HEK293 (cell line): ENCODE measurements at regions not wholly inside any gene's neighbourhood (a gene's known extent, or its start where the extent isn't known, plus 50 kb on each side); places are given as distances from the start of the nearest gene placed in this dataset.

Experiments
- CTCF ChIP-seq: fragments of 450-650 bp; formaldehyde crosslinking; IDR thresholded peaks from 2 replicates; pipeline ENCODE4 v1.5.1; 2016; ENCODE audit warnings: missing biosample characterization, missing genetic modification characterization
- ZBTB1 ChIP-seq: fragments of 450-650 bp; formaldehyde crosslinking; IDR thresholded peaks from 2 replicates; pipeline ENCODE4 v1.5.1; 2016; ENCODE audit warnings: missing biosample characterization, missing genetic modification characterization
- ZNF274 ChIP-seq, 2 experiments: fragments of 200-500 bp in 1 of 2; fragments of 450-650 bp in 1 of 2; sonication (Bioruptor generic) in 1 of 2; formaldehyde crosslinking in 1 of 2; IDR thresholded peaks; 2 replicates each; pipeline versions ENCODE4 v1.5.1 to v1.6.1; 2014 to 2016; ENCODE audit warnings: borderline replicate concordance in 1 of 2, inconsistent platforms in 1 of 2, low read length in 1 of 2, missing biosample characterization in 1 of 2, missing genetic modification characterization in 1 of 2
- ZNF311 ChIP-seq: fragments of 450-650 bp; formaldehyde crosslinking; IDR thresholded peaks from 2 replicates; pipeline ENCODE4 v1.5.1; 2017; ENCODE audit warnings: missing biosample characterization, missing genetic modification characterization, borderline replicate concordance
- ZNF624 ChIP-seq: fragments of 450-650 bp; formaldehyde crosslinking; IDR thresholded peaks from 2 replicates; pipeline ENCODE4 v1.5.1; 2017; ENCODE audit warnings: missing biosample characterization, missing genetic modification characterization
- ZNF692 ChIP-seq: fragments of 450-650 bp; formaldehyde crosslinking; IDR thresholded peaks from 2 replicates; pipeline ENCODE4 v1.5.1; 2016; ENCODE audit warnings: missing biosample characterization, missing genetic modification characterization

- TF ChIP-seq CTCF: no peak
- TF ChIP-seq ZNF692 (tag by site-specific recombination): no peak
- TF ChIP-seq ZNF624: no peak
- TF ChIP-seq ZNF311 (tag by site-specific recombination): no peak
- no peak for TF ChIP-seq ZNF274 (IDR thresholded peaks at IDR 0.05; ENCODE audit: low read length)
- no peak for TF ChIP-seq ZNF274 (tag by site-specific recombination; IDR thresholded peaks at IDR 0.05; ENCODE audit: borderline replicate concordance)
- TF ChIP-seq ZBTB1 (tag by site-specific recombination): no peak
Observed at GRCh38 chr2:39549000-39549399, 111.9 kb upstream of the MAP4K3 start.
